ENCODE measurements at regions not wholly inside any gene's neighbourhood (a gene's known extent, or its start where the extent isn't known, plus 50 kb on each side); places are given as distances from the start of the nearest gene placed in this dataset.
"Not testable (repeated sequence)": the region's sequence is repeated elsewhere in the genome, so short reads cannot be mapped to it uniquely, and the experiment has no call there.

DNA sequence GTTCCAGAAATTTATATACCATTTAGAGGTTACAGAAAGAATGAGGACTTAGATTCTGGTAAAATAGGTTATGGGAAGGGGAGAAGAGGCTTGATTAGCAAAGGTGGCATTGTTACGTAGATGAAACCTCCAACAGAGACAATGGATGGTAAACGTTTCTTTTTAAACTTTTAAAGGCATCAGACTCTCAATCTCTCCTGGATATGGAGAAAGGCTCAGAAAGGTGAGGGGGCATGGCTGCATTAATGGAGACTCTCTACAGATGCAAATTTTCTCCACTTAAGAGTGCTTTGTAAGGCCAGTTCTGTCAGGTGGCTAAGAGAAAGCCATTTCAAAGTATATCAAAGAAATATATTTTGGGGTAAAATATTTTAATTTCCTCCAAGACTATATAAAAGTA is 240.9 kb upstream of the PTER start:
- peaks cover 7% of the 10 kb centered on the region for H3K9me3 Mint-ChIP-seq (ENCODE audit: low read depth, unreplicated experiment)
- no peak overlapping the region for H3K4me3 Mint-ChIP-seq (ENCODE audit: low read depth, unreplicated experiment)
- no peaks in the 10 kb centered on the region for H3K27me3 Mint-ChIP-seq (ENCODE audit: unreplicated experiment)
- no peak for DNase-seq
- H3K4me1 Mint-ChIP-seq (ENCODE audit: low read depth, unreplicated experiment): no peaks in the 10 kb centered on the region
- CTCF ChIA-PET: no interaction called here
- H3K27ac Mint-ChIP-seq (ENCODE audit: unreplicated experiment): no peak overlapping the region
- intact Hi-C loops (cut with micrococcal nuclease; ENCODE audit: unreplicated experiment): no loop called here
- TF ChIP-seq CTCF (IDR thresholded peaks at IDR 0.05; ENCODE audit: unreplicated experiment): no peak
- BruUV-seq (replicated peaks): no TSS peak
- no peaks in the 10 kb centered on the region for H3K36me3 Mint-ChIP-seq (ENCODE audit: insufficient read depth, unreplicated experiment)

- H3K27ac Mint-ChIP-seq (ENCODE audit: unreplicated experiment): no peak overlapping the region
- H3K4me3 Mint-ChIP-seq (ENCODE audit: low read depth, unreplicated experiment): no peak overlapping the region
- no peaks in the 10 kb centered on the region for H3K27me3 Mint-ChIP-seq (ENCODE audit: unreplicated experiment)
- no peaks in the 10 kb centered on the region for H3K4me1 Mint-ChIP-seq (ENCODE audit: low read depth, unreplicated experiment)
- H3K36me3 Mint-ChIP-seq (ENCODE audit: insufficient read depth, unreplicated experiment): no peaks in the 10 kb centered on the region
- no peak for TF ChIP-seq CTCF (IDR thresholded peaks at IDR 0.05; ENCODE audit: unreplicated experiment)
- H3K9me3 Mint-ChIP-seq (ENCODE audit: low read depth, unreplicated experiment): peaks cover 13% of the 10 kb centered on the region
- no peak for DNase-seq
- CTCF ChIA-PET: no interaction called here
- intact Hi-C loops (cut with micrococcal nuclease; ENCODE audit: unreplicated experiment): no loop called here
- BruUV-seq (replicated peaks): no TSS peak
Measured at GRCh38 chr10:16199216-16199615, 237.6 kb upstream of the PTER start.

GRCh38 chr10:16223618-16224017 is 213.2 kb upstream of the PTER start:
- intact Hi-C loops (cut with micrococcal nuclease; ENCODE audit: unreplicated experiment); H3K4me1 Mint-ChIP-seq (ENCODE audit: low read depth, unreplicated experiment); H3K4me3 Mint-ChIP-seq (ENCODE audit: low read depth, unreplicated experiment); H3K36me3 Mint-ChIP-seq (ENCODE audit: insufficient read depth, unreplicated experiment); H3K27ac Mint-ChIP-seq (ENCODE audit: unreplicated experiment); DNase-seq; H3K27me3 Mint-ChIP-seq (ENCODE audit: unreplicated experiment); BruUV-seq (replicated peaks); CTCF ChIA-PET: not testable (repeated sequence)
- peaks cover 10% of the 10 kb centered on the region for H3K9me3 Mint-ChIP-seq (ENCODE audit: low read depth, unreplicated experiment)

GRCh38 chr10:16227674-16228073 is 209.1 kb upstream of the PTER start:
- intact Hi-C loops (cut with micrococcal nuclease; ENCODE audit: unreplicated experiment): no loop called here
- no TSS peak for BruUV-seq (replicated peaks)
- CTCF ChIA-PET: no interaction called here

GRCh38 chr10:16231176-16231575 is 205.6 kb upstream of the PTER start:
- Mint-ChIP-seq H3K36me3 (ENCODE audit: insufficient read depth, unreplicated experiment) (no peaks in the 10 kb centered on the region), H3K9me3 (ENCODE audit: low read depth, unreplicated experiment) (no peaks in the 10 kb centered on the region), H3K27ac (ENCODE audit: unreplicated experiment) (no peak overlapping the region), H3K27me3 (ENCODE audit: unreplicated experiment) (no peaks in the 10 kb centered on the region), H3K4me3 (ENCODE audit: low read depth, unreplicated experiment) (no peak overlapping the region), H3K4me1 (ENCODE audit: low read depth, unreplicated experiment) (no peaks in the 10 kb centered on the region)
- CTCF ChIA-PET: no interaction called here
- TF ChIP-seq CTCF (IDR thresholded peaks at IDR 0.05; ENCODE audit: unreplicated experiment): no peak
- no TSS peak for BruUV-seq (replicated peaks)
- intact Hi-C loops (cut with micrococcal nuclease; ENCODE audit: unreplicated experiment): no loop called here
- DNase-seq: no peak

More at GRCh38 chr10:16227674-16228073, 209.1 kb upstream of the PTER start:
- no peak overlapping the region for H3K27ac Mint-ChIP-seq (ENCODE audit: unreplicated experiment)
- DNase-seq: no peak
- TF ChIP-seq CTCF (IDR thresholded peaks at IDR 0.05; ENCODE audit: unreplicated experiment): no peak
- H3K9me3 Mint-ChIP-seq (ENCODE audit: low read depth, unreplicated experiment): no peaks in the 10 kb centered on the region
- H3K36me3 Mint-ChIP-seq (ENCODE audit: insufficient read depth, unreplicated experiment): no peaks in the 10 kb centered on the region
- H3K4me3 Mint-ChIP-seq (ENCODE audit: low read depth, unreplicated experiment): no peak overlapping the region
- H3K27me3 Mint-ChIP-seq (ENCODE audit: unreplicated experiment): no peaks in the 10 kb centered on the region
- H3K4me1 Mint-ChIP-seq (ENCODE audit: low read depth, unreplicated experiment): no peaks in the 10 kb centered on the region
